ENCODE measurements at regions not wholly inside any gene's neighbourhood (a gene's known extent, or its start where the extent isn't known, plus 50 kb on each side); places are given as distances from the start of the nearest gene placed in this dataset.

DNA sequence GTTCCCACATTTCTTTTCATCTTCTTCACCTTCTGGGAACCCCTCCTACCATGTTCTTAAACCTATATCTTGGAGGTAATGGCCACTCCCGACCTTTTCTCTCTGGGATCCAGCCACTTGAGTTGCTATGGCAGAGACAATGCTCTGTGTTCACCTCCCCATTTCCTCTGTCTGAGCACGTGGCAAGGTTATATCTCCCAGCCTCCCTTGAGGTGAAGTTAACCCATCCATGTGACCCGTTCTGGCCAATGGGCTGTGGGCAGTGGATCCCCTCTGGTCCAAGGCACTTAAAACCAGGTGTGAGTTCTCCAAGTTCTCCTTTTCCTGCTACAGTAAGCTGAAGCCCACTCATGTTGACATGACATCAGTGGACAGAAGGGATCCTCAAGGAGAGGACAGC lies 261.4 kb downstream of the LRFN2 start:
- Histone ChIP-seq H2AFZ (ENCODE audit: low read depth) (no peak overlapping the region), H3K4me3 (ENCODE audit: low read depth in 2 of 2, low read length in 1 of 2) (no peak overlapping the region), H3K36me3 (replicated peaks in 1 of 2; ENCODE audit: control insufficient read depth in 1 of 2, insufficient read depth in 2 of 2, low read length in 1 of 2) (no peaks in the 10 kb centered on the region), H3F3A (replicated peaks; ENCODE audit: insufficient read depth) (no peaks in the 10 kb centered on the region), H3K27me3 (ENCODE audit: insufficient read depth) (no peaks in the 10 kb centered on the region), H3K27ac (ENCODE audit: low read depth in 2 of 2, low read length in 1 of 2) (no peak overlapping the region), H3K9me3 (no peaks in the 10 kb centered on the region), H3K9ac (no peak overlapping the region), H4K20me1 (ENCODE audit: insufficient read depth) (no peaks in the 10 kb centered on the region), H3K79me2 (ENCODE audit: insufficient read depth) (no peaks in the 10 kb centered on the region), H3K9me2 (no peaks in the 10 kb centered on the region), H3K4me2 (no peak overlapping the region), H3K4me1 (ENCODE audit: control insufficient read depth in 1 of 2, insufficient read depth in 2 of 2, low read depth in 1 of 2, low read length in 1 of 2) (peaks cover 0 to 7% of the 10 kb centered on the region in 2 experiments; a peak in 1 of 4 replicates)
- CTCF ChIA-PET, result interaction anchor here (6.2 kb wide), 1 partner anchor 261 kb away, joined by 65 read pairs; the partner anchor contains the start of gene LRFN2
- WGBS (ENCODE audit: low lambda C conversion rate), result 4% methylated on average over 3 of the region's 3 CpGs
- TF ChIP-seq GATA2 (CRISPR knock-in tag; IDR thresholded peaks at IDR 0.05) (no peak), EZH2phosphoT487 (IDR thresholded peaks at IDR 0.05; ENCODE audit: borderline replicate concordance, low read depth) (no peak), JUND (IDR thresholded peaks at IDR 0.05) (no peak), MXI1 (IDR thresholded peaks at IDR 0.05; ENCODE audit: low read depth, low read length) (no peak), SMC3 (IDR thresholded peaks at IDR 0.05; ENCODE audit: low read depth, low read length) (no peak), TCF12 (IDR thresholded peaks at IDR 0.05) (no peak), ELF1 (IDR thresholded peaks at IDR 0.05) (no peak), RAD21 (IDR thresholded peaks at IDR 0.05; ENCODE audit: low read length) (no peak)
- TF ChIP-seq, protein P1, sequence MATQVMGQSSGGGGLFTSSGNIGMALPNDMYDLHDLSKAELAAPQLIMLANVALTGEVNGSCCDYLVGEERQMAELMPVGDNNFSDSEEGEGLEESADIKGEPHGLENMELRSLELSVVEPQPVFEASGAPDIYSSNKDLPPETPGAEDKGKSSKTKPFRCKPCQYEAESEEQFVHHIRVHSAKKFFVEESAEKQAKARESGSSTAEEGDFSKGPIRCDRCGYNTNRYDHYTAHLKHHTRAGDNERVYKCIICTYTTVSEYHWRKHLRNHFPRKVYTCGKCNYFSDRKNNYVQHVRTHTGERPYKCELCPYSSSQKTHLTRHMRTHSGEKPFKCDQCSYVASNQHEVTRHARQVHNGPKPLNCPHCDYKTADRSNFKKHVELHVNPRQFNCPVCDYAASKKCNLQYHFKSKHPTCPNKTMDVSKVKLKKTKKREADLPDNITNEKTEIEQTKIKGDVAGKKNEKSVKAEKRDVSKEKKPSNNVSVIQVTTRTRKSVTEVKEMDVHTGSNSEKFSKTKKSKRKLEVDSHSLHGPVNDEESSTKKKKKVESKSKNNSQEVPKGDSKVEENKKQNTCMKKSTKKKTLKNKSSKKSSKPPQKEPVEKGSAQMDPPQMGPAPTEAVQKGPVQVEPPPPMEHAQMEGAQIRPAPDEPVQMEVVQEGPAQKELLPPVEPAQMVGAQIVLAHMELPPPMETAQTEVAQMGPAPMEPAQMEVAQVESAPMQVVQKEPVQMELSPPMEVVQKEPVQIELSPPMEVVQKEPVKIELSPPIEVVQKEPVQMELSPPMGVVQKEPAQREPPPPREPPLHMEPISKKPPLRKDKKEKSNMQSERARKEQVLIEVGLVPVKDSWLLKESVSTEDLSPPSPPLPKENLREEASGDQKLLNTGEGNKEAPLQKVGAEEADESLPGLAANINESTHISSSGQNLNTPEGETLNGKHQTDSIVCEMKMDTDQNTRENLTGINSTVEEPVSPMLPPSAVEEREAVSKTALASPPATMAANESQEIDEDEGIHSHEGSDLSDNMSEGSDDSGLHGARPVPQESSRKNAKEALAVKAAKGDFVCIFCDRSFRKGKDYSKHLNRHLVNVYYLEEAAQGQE (IDR thresholded peaks at IDR 0.05; ENCODE audit: low read depth, low read length), result no peak
- TF ChIP-seq, protein P2, sequence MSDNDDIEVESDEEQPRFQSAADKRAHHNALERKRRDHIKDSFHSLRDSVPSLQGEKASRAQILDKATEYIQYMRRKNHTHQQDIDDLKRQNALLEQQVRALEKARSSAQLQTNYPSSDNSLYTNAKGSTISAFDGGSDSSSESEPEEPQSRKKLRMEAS (IDR thresholded peaks at IDR 0.05; ENCODE audit: low read depth), result no peak
- TF ChIP-seq, protein P3, sequence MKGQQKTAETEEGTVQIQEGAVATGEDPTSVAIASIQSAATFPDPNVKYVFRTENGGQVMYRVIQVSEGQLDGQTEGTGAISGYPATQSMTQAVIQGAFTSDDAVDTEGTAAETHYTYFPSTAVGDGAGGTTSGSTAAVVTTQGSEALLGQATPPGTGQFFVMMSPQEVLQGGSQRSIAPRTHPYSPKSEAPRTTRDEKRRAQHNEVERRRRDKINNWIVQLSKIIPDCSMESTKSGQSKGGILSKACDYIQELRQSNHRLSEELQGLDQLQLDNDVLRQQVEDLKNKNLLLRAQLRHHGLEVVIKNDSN (IDR thresholded peaks at IDR 0.05; ENCODE audit: borderline replicate concordance, low read depth), result no peak
- DNase-seq, result no peak
- POLR2A ChIA-PET, result no interaction called here

DNA sequence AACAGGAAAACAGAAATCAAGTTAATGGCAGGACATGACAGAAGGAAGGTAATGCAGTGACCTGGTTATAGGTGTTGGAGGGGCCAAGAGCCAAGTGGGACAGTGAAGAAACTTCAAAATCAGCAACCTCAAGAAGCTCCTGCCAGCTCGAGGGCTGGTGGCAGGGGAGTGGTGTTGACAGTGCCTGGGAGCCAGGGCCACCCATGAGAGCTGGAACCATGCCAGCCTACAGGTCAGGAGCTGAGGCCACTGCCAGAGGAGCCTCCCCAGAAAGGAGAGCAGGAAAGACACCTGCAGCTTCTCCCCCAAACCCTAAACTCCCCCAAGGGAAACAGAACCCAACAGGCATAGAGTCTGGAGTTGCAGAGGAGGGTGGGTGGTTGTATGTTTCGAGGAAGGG lies 262.1 kb downstream of the LRFN2 start:
- ChIA-PET CTCF (interaction anchor here (0.6 to 1.3 kb wide), 3 partner anchors 8 to 587 kb away, joined by 3 to 4 read pairs (median 4); no protein-coding TSS in a partner anchor), POLR2A (no interaction called here)
- Histone ChIP-seq H3K4me3 (ENCODE audit: low read depth in 2 of 2, low read length in 1 of 2) (no peak overlapping the region), H3K9ac (no peak overlapping the region), H3K9me3 (no peaks in the 10 kb centered on the region), H3K36me3 (replicated peaks in 1 of 2; ENCODE audit: control insufficient read depth in 1 of 2, insufficient read depth in 2 of 2, low read length in 1 of 2) (no peaks in the 10 kb centered on the region), H3F3A (replicated peaks; ENCODE audit: insufficient read depth) (no peaks in the 10 kb centered on the region), H4K20me1 (ENCODE audit: insufficient read depth) (no peaks in the 10 kb centered on the region), H3K4me2 (no peak overlapping the region), H3K4me1 (ENCODE audit: control insufficient read depth in 1 of 2, insufficient read depth in 2 of 2, low read depth in 1 of 2, low read length in 1 of 2) (peaks cover 0 to 7% of the 10 kb centered on the region in 2 experiments; a peak in 1 of 4 replicates), H3K79me2 (ENCODE audit: insufficient read depth) (no peaks in the 10 kb centered on the region), H2AFZ (ENCODE audit: low read depth) (no peak overlapping the region), H3K27ac (ENCODE audit: low read depth in 2 of 2, low read length in 1 of 2) (no peak overlapping the region), H3K9me2 (no peaks in the 10 kb centered on the region), H3K27me3 (ENCODE audit: insufficient read depth) (no peaks in the 10 kb centered on the region)
- TF ChIP-seq ELF1 (IDR thresholded peaks at IDR 0.05) (no peak), GABPA (IDR thresholded peaks at IDR 0.05; ENCODE audit: low read depth) (no peak), FOSL2 (IDR thresholded peaks at IDR 0.05; ENCODE audit: borderline replicate concordance, low read depth) (no peak), NRF1 (IDR thresholded peaks at IDR 0.05; ENCODE audit: low read depth, low read length) (no peak)
- WGBS (ENCODE audit: low lambda C conversion rate), result 31% methylated on average over 2 of the region's 2 CpGs
- DNase-seq, result no peak
